Activated CD4-positive, CD25-positive, alpha-beta regulatory T cell treated with anti-CD3 and anti-CD28 coated beads, Interleukin-2, amount 50 U/mL, for 16 hours (primary cell): ENCODE measurements at regions not wholly inside any gene's neighbourhood (a gene's known extent, or its start where the extent isn't known, plus 50 kb on each side); places are given as distances from the start of the nearest gene placed in this dataset.

Experiments
- DNase-seq: peaks from one replicate; pipeline ENCODE4 v3.0.0-alpha.2; 2020; ENCODE audit warnings: low read depth, low spot score

DNA sequence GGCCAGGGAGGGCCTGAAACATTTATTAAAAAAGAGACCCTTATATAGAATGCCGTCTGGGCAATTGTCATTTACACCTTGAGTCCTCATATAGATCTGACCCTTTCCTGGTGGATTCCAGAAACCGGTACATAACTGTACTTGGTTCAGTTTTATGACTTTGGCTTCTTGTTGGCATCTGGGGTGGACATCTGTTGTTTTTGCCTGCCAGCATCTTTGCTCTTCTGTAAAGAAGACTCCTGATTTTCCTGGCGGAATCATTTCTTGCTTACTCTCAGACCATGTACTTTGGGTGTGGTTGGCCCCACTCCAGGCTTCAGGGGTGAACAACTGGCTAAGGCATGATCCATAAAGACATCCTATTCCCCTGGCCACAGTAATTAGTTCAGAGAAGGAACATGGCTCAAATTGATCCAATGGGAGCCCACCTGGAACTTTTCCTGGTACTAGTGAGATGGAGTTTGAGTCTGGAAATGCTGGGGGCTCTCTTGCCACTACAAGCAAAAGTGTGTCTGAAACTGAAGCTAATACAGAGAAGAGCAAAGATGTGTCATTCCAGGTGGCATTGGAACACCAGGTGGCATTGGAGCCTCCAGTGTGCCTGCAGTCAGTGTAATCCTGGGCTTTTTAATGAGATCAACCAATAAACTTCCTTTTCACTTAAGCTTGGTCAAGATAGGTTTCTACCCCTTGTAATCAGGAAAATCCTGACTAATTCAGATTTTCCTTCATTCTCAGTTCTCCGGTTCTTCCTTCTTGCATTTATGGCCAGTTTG, 332.5 kb upstream of the CAMK1G start:
- no peak for DNase-seq

DNA sequence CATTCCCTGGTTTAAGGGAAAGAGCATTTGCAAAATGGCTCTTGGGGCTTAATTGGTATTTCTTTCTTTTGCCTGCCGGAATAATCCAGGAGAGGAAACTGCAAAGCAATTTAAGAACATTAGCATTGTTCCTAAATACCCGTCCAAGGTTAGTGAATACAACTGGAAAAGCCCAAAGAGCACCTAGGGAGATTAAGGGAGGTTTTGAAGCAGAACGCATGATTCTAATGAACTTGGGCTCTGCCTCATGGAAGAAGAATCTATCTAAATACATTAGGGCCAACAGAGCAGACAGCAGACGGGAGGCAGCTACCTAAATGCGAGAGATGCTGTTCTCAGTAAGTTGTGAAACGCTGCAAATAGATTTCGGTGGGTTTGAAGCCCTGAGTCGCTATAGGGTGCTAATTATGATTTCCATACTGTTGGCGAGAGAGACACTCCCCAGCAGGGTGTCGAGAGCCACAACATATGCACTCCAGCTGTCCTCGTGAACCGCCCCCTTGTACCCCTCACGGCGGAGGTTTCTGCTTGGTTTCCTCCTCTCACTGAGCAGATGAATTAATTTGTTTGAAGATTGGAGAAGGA, 326.7 kb upstream of the CAMK1G start:
- DNase-seq: no peak

DNA sequence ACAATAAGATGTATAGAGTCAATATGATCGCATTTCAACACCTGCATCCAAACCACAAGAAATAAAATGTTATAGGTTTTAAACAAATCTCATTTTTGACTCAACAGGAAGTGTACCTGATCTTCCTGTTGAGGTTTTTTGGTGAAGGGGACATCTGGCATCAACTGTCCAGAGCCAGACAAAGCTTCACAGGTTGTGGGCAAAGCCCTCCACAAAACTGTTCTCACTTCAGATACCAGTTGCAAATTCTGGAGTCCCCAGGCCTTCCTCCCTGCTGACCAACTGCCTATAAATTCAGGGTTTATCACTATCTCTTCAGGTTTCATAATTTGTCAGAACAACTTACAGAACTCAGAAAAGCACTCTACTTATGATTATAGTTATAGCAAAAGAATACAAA, 326.1 kb upstream of the CAMK1G start:
- no peak for DNase-seq

DNA sequence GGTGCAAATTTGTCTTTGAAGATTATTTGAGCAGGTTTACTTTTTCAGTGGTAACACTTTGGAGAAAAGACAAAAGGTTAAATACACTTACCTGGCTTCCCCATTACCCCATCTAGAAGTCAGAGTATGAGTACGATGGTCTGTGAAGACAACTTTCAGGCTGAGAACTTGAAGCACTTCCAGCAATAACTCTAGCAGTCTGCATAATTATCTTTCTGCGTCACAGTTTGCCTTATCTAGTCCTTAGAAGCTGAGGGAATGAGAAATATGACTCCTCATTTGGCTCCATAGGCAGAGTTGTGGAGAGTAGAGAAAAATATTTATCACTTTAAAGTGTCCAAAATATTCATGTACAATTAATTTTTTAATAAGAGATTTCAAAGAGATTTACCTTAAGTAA, 323.4 kb upstream of the CAMK1G start:
- no peak for DNase-seq

DNA sequence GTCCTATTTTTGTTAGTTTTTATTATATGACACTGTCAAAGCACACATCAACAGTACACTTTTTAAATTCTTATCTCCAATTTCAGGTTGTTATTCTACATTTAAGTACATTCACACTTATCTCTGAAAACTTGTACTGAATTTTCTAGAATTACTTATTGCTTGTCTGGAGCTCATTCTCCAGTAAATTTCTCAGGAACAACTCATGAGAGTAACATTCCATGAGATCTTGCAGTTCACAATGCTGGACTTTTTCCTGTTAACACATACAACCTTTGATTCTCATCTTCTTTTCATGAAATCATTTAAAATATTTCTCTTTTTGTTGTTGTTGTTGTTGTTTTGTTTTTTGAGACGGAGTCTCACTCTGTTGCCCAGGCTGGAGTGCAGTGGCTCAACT, 320.9 kb upstream of the CAMK1G start:
- DNase-seq: no peak

DNA sequence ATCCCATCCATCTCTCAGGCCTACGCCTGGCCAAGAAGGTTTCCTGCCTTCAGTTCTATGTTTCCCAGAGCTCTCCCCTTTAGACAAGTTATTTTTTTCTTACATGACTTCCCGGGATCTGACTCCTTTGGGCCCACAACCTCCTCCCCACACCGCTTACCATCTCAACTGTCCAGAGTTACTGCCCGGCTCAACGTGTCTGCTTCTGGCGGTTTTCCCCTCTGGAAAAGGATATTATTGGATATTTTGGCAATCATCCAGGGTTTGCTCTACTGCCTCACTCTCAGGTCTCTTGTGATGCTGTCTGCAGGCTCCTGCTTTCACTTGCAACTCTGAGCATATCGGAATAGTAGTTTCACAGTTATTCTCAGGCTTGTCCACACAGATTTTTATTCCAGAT, 318.2 kb upstream of the CAMK1G start:
- no peak for DNase-seq

DNA sequence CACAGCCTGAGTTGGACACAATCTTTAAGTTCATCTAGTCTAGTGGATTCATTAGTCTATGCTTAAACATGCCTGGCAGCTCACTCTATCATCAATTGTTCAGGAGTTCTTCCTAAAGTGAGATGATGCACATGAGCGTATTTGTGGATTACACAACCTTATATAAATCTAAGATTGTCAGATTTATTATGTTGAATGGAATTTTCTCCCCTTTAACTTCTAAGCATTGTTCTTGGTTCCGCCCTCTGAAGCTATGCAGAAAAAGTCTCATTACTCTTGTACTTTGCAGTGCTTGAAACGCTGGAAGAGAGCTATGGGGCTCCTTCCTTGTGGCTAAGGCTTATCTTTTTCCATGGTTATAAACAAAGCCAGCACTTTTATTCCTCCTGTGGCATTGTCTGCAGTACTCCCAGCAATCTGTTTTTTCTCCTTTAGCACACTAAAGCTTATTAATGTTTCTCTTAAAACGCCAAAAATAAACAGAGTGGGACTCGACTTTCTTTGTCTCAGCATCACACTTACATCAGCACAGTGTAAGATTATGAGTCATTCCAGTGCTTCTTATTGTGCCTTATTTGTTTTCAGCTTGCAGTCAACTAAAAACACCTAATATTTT, 316.8 kb upstream of the CAMK1G start:
- DNase-seq: no peak

DNA sequence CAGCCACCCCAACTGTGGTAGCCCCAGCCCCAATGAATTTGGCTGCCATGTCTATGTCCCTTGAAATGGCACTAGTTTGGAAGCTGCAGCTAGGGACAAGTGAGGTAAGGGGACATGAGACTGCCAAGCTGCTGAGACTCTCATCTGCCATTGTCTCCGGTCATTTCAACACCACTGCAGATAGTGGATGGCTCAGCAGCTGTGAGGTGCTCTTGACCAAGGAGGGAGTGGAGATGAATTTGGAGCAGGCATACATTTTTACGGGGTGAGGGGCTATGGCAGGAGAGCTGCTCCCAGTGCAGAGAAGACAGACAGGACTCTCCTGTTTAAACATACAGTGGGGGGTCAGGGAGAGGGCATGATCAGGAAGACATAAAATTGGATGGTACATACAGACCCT, 315.5 kb upstream of the CAMK1G start:
- no peak for DNase-seq

DNA sequence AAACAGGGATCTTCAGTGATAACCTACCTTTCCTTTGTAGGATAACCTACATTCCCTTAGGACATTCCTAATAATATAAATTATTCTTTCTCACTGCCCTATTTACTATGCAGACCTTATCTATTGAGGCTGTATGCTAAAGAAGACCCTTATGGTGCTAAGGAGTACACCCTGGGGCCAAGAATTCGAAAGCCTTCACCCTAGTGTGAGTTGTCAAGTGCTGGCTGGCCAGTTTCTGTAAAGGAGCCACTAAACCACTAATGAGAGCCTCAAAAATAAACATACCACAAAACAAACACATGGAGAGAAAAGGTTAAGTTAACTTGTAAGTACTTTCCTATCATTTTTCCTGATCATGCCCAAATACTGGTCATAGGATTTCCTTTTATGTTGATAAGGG, 315.0 kb upstream of the CAMK1G start:
- no peak for DNase-seq

DNA sequence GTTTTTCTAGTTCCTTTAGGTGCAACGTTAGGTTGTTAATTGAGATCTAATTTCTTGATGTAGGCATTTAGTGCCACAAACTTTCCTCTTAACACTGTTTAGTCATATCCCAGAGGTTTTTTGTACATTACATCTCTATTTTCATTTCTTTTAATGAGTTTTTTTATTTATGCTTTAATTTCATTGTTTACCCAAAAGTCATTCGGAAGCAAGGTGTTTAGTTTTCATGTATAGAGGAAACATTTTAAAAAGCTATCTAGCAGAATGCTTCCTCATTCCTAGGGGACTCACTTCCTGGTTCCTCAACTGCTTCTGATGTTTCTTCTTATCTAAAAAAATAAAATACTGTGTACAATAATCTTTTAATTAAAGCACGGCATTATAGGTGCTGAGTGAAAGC, 307.2 kb upstream of the CAMK1G start:
- no peak for DNase-seq

DNA sequence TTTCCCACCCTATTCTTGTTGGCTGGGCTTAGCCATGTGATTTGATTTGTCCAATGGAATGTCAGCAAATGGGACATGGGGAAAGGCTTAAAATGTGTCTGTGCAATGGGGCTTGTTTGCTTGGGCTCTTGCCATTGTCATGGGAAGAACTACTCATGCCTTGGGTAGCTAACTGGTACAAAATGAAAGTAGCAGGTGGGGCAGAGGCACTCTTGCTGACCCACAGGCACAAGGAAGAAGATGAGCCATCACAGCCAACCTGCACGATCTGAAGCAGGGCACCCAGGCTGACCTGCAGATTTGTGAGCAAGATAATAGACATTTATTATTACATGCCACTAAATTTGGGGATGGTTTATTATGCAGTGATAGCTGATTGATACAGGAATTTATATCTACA, 305.9 kb upstream of the CAMK1G start:
- DNase-seq: no peak

DNA sequence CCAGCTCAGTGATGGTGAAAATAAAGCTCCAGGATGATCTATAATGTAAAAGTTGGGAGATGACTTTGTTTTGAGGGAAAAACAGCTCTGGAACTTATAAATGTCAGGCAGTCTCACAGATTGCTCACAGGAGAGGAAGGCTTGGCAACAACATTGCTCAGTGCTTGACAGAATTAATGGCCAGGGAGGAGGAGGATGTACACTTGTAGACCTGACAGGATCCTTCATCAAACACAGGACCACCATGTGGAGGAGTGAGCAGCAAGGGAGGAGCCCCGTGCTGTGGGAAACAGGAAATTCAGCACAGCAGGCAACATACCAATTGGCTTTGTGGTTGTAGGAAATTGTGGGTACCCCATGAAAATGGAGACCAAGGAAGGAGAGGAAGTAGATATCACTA, 291.8 kb upstream of the CAMK1G start:
- DNase-seq: no peak

DNA sequence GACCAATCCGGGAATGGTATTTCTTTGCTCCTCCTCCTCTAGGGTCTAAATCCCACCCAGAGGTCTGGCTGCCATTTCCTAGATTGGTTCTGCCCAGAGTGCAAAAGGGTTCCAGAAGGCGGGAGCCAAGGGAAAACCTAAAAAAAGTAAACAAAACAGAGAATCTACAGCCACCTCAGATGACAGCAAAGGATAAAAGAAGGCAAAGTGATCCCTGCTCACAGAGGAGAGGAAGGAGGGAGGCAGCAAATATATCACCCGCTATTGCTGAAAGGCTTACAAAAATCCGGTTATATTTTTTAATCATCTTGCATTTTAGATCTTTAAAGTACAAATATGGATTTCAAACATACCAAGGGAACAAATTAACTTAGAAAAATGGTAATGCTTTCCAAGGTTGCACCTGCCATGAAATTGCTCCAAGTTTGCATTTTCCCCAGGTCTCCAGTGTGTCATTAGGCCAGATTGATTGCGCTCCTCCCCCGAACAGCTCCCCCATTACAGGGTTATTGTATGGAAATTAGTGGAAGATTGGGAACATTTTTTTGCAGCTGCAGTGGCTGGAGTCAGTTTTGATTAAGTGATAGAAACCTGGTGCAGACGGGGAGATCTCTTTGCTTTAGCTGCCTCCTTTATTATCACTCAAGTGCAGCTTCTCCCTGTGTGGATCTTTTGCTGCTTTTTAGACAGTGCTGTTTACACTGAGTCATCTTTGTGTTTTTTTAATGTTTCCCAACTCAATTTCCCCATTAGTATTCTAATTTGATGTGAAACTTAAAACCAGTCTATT, 280.5 kb upstream of the CAMK1G start:
- DNase-seq: no peak

DNA sequence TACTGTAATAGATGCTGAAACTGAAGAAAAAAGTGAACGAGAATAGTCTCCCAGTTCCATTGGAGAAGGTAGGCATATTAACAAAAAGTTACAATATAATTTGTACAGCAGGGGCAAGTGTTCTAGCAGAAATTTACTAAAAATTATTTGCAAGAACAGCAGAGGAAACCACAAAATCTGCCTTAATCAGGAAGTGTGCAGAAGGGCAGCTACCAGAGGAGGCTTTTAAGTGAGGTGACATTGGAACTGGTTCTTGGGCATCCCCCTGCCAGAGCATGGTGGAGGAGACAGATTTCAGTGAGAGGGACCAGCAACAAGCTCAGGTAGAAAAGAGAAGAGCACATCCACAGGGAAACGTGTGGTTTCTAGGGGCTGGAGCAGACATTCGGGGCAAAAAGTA, 279.3 kb upstream of the CAMK1G start:
- no peak for DNase-seq

DNA sequence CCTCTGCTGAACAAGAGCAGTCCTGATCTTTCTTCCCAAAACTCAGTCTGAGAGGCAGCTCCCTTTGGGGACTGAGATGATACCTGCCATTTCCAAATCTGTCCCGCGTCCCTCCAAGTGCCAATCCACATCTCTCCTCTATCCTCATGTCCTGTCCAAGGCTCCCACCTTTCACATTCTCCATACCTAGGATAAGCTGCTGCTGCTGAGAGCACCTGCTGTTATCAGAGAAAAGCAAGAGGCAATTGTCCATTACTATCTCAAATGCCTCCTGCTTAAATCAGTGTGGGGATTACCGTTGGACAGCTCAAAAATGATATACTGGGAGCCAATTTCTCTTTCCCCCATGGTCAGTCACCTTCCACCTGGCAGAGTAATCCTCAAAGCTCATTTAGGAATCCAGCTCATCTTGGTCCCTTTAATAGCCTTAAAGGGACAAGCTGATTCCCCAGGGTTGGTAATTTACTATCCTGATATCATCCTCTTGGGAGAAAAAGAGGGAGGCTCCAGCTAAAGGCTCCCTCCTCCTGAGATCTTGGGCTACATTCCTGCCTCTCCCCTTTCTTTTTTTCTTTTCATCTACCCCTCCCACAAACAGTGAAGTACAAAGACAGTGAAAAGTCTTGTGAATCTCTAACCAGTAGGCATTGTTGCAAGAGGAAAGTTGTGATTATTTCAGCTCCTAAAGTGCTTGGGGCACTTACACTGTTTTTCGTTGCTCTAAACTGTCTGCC, 278.1 kb upstream of the CAMK1G start:
- DNase-seq: no peak

DNA sequence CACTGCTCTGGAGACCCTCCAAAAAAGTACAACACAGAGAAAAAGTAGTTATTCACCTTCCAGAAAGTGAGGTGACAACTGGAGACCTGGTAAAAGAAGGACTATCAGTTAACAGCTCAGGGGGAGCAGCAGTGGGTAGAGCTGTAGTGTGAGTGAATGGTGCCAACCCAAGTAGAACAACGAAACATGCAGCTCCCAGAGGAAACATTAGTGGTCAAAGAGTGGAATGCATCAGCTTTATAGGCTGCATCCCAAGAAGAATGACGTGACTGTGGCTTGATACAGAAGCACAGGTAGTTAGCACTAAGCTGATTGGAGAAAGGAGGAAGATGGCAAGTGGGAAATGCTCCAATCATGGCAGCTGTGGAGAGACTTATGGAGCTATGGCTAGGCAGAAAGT, 275.7 kb upstream of the CAMK1G start:
- DNase-seq: no peak

DNA sequence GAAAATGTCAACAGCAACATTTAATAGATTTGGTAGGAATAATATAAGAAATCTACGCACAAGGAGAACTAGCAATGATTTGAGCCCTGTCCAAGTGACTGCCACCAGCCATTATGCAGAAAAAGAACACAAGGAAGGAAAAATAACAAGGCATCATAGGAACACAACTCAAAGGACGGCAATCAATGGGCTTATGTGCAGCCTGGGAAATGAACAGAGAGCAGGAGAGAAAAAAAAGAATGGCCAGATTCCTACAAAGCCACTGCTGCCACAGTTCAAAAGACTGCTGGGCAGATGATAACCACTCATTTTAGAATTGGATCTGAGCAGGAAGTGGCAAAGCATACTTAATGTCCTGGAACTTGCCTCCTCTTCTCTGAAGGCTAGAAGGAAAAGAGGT, 274.3 kb upstream of the CAMK1G start:
- DNase-seq: no peak

DNA sequence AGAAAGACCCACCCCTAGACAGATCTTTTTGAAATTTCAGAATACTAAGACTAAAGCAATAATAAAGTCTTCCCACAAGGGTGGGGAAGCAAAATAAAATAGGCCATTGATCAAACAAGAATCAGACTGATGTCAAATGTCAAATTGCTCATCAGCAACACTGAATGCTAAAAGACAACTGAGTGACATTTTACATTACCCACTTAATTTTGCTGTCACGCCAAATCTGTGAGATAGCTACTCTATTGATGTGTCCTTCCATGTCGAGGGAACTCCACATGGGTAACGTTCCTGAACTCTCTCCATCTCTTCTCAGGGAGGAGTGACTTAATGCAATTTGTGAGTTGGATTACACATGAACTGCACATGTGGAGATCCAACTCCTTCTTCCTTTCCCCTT, 271.7 kb upstream of the CAMK1G start:
- DNase-seq: no peak

DNA sequence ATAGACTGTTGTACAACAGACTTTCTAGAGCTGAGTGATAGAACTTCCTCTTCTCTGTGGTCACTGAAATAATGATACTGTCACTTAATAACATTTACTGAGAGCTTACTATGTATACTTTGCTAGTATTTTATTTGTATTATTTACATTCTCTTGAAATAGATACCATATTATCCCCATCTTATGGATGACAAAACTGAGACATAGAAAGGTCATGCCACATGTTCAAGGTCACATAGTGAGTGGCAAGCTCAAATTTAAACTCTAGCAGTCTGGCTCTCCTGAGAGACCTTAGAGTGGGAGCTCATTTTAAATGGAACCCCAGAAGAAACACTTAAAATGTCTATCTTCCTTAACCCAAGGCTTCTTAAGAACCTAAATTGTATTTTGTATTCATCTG, 266.6 kb upstream of the CAMK1G start:
- DNase-seq: no peak

DNA sequence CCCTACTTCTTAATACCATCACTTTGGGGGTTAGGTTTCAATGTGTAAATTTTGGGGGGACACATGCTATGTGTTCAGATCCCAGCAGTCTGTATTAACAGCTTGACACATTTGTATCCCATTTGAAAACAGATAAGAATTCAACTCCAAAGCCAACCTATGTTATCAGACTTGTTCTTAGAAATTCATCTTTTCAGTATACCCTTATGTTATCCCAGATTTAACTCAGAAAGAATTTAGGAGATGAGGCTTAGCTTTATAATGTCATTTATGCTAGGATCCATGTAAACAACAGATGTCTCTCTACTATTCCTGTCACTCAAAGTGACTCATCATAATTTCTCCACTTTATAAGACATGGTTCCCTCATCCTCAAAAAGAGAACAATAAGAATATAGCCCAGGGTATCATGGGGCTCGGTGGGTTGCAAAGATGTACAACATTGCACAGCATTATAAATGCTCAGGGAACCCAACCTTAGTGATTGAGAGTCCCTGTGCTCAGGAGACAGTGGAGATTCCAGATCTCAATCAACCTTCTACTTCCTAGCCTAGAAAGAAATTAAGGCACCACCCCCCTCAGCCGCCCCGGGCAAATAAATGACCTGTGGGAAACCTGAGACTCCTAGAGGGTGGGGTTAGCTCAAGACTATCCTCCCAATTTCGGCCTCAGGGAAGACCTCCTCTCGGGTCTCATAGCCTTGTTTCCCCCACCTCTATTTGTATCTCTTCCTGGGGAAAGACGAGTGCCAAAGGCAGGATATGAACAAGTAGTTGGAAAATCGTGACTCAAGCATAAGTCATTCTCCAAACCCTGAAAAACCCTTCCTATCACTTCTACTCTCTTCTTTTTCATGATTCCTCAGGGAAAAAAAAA, 265.1 kb upstream of the CAMK1G start:
- DNase-seq: no peak

DNA sequence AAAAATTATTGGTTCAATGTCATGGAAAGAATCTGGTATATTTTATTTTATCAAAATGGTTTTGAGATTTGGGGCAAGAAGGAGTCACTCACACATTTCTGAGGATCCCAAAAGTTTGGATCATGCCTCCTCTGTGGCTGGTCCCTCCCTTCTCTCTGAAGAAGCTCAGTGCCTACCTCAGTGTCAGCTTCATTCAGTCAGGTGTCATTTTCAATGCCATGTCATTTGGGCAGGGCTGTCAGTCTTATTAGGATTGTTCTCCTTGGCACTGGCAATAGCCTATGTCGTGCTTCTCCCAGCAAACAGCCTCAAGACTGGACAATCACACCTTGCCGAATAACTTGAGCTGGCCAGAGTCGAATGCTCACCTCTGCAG, 264.5 kb upstream of the CAMK1G start:
- DNase-seq: no peak
